ENCODE measurements at regions not wholly inside any gene's neighbourhood (a gene's known extent, or its start where the extent isn't known, plus 50 kb on each side); places are given as distances from the start of the nearest gene placed in this dataset.

DNA sequence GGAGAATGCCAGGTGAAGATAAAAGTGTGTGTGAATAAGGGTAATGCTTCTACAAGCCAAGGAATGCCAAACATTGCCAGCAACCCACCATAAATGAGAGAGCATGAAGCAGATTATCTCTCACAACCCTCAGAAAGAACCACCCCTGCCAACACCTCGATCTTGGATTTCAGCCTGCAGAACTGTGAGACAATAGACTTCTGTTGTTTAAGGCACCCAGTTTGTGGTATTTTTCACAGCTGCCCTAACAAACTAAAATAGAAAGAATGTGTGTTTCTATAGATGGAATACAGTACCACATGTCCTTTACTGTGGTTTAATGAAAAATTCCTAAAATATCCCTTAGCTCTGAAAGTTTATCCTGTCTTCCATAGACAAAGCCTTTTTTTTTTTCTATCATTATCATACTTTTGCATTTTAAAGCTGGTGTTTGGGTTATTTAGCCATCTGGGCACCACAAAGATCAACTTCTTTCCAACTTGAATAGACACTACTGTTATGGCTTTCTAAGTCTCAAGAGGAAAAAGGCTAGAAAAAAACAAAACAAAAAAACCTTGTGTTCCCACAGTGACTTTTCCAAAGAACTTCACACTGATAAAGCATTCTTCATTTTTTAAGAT, 505.6 kb downstream of the KCTD12 start:
- H3K79me2 ChIP-seq = no peaks in the 10 kb centered on the region
- no peaks in the 10 kb centered on the region for H3K9me3 ChIP-seq (ENCODE audit: control insufficient read depth, low read length)
- H3K9ac ChIP-seq = no peak overlapping the region
- no peak overlapping the region for H3K27ac ChIP-seq
- no peaks in the 10 kb centered on the region for H3K4me1 ChIP-seq
- no peak overlapping the region for H2AFZ ChIP-seq
- no peaks in the 10 kb centered on the region for H3K27me3 ChIP-seq (ENCODE audit: control insufficient read depth, insufficient read depth, low read length)
- no peak overlapping the region for H3K4me3 ChIP-seq (ENCODE audit: low read depth, low read length)
- H3K4me2 ChIP-seq (ENCODE audit: low read length) = no peak overlapping the region
- H3K36me3 ChIP-seq (ENCODE audit: control insufficient read depth, insufficient read depth, low read length) = no peaks in the 10 kb centered on the region
- no peak for TF ChIP-seq CTCF (IDR thresholded peaks at IDR 0.05)

DNA sequence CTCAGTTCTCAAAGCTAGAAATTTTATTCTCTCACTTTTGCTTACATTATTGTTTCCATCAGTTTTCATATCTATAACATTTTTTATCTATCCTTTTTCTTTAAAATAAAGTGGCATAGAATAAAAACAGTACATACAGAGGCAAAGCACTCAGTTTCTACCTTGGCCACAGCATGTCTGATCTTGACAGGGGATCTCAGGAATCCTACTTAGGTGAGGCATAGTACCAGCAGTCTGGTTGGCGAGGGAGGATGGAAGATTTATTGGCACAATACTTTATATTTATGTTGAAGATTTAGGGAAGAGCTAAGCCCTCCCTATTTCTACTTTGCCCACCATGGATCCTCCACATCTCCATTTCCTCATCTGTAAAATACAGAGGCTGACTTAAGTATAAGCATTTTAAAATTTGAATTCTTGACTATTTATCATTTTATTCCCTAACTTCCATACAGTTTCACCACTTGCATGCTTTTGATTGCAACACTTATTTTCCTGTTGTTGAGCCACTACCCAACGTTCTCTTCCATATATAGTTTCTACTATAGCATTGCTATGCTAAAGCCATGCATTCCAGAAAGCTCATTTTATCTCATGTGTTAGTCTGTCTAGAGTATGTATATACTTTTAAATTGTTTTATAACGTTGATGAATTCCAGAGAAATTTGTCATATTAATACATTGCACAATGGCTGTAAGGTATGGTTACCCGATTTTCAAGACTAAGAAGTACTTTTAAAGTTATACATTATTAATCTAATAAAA, 506.7 kb downstream of the KCTD12 start:
- no peak overlapping the region for H3K9ac ChIP-seq
- H3K4me3 ChIP-seq (ENCODE audit: low read depth, low read length) = no peak overlapping the region
- no peaks in the 10 kb centered on the region for H3K79me2 ChIP-seq
- TF ChIP-seq CTCF (IDR thresholded peaks at IDR 0.05) = no peak
- H3K9me3 ChIP-seq (ENCODE audit: control insufficient read depth, low read length) = no peaks in the 10 kb centered on the region
- H3K27me3 ChIP-seq (ENCODE audit: control insufficient read depth, insufficient read depth, low read length) = no peaks in the 10 kb centered on the region
- H3K4me2 ChIP-seq (ENCODE audit: low read length) = no peak overlapping the region
- H3K36me3 ChIP-seq (ENCODE audit: control insufficient read depth, insufficient read depth, low read length) = no peaks in the 10 kb centered on the region
- H3K4me1 ChIP-seq = no peaks in the 10 kb centered on the region
- H2AFZ ChIP-seq = no peak overlapping the region
- no peak overlapping the region for H3K27ac ChIP-seq

DNA sequence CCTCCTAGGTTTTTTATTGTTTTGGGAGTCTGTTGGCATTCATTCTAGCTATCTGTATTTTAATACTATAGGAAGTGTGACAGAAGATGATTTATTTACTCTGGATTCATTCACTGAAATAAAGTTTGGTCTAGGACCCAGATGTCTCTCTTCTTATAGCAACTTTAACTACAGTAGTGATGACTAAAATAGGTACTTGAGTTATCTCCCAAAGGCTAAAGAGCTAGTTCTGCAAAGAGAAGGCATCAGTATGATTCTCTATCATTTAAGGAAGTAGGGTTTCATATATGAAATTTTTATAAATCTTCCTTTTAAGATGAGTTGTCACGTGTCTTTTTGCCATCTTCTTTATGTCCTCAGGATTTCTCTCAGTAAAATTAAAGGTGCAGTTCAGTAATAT, 507.4 kb downstream of the KCTD12 start:
- Histone ChIP-seq H2AFZ (no peak overlapping the region), H3K4me3 (ENCODE audit: low read depth, low read length) (no peak overlapping the region), H3K27me3 (ENCODE audit: control insufficient read depth, insufficient read depth, low read length) (no peaks in the 10 kb centered on the region), H3K4me1 (no peaks in the 10 kb centered on the region), H3K36me3 (ENCODE audit: control insufficient read depth, insufficient read depth, low read length) (no peaks in the 10 kb centered on the region), H3K9ac (no peak overlapping the region), H3K4me2 (ENCODE audit: low read length) (no peak overlapping the region), H3K27ac (no peak overlapping the region), H3K79me2 (no peaks in the 10 kb centered on the region), H3K9me3 (ENCODE audit: control insufficient read depth, low read length) (no peaks in the 10 kb centered on the region)
- no peak for TF ChIP-seq CTCF (IDR thresholded peaks at IDR 0.05)

- H3K79me2 ChIP-seq = no peaks in the 10 kb centered on the region
- H3K4me1 ChIP-seq = no peaks in the 10 kb centered on the region
- H3K9ac ChIP-seq = no peak overlapping the region
- no peaks in the 10 kb centered on the region for H3K36me3 ChIP-seq (ENCODE audit: control insufficient read depth, insufficient read depth, low read length)
- no peak overlapping the region for H2AFZ ChIP-seq
- no peaks in the 10 kb centered on the region for H3K27me3 ChIP-seq (ENCODE audit: control insufficient read depth, insufficient read depth, low read length)
- H3K9me3 ChIP-seq (ENCODE audit: control insufficient read depth, low read length) = no peaks in the 10 kb centered on the region
- no peak overlapping the region for H3K4me3 ChIP-seq (ENCODE audit: low read depth, low read length)
- no peak overlapping the region for H3K27ac ChIP-seq
- TF ChIP-seq CTCF (IDR thresholded peaks at IDR 0.05) = no peak
- no peak overlapping the region for H3K4me2 ChIP-seq (ENCODE audit: low read length)
Observed at GRCh38 chr13:76363682-76364289, 522.4 kb downstream of the KCTD12 start.

Measured in parathyroid adenoma (tissue), 2 donors.